Breast epithelium (tissue), 4 donors: ENCODE measurements at regions not wholly inside any gene's neighbourhood (a gene's known extent, or its start where the extent isn't known, plus 50 kb on each side); places are given as distances from the start of the nearest gene placed in this dataset.

Experiments
- DNase-seq, 2 donors: peaks; one replicate each; pipeline ENCODE4 v3.0.0-alpha.2; 2019; ENCODE audit warnings: low spot score in 2 of 2
- H3K27ac ChIP-seq, 2 donors: fragments of 200-600 bp; sonication (generic) in 1 of 2; one replicate each; pipeline ENCODE4 v1.5.1; 2016 to 2019; ENCODE audit warnings: mild to moderate bottlenecking in 1 of 2
- H3K27me3 ChIP-seq, 2 donors: fragments of 200-600 bp; sonication (generic) in 1 of 2; one replicate each; pipeline versions ENCODE4 v1.5.1 to v1.6.0; 2017 to 2019; ENCODE audit warnings: control low read depth in 1 of 2, mild to moderate bottlenecking in 1 of 2
- H3K36me3 ChIP-seq: fragments of 200-600 bp; one replicate; pipeline ENCODE4 v1.5.1; 2019
- H3K4me1 ChIP-seq, 2 donors: fragments of 200-600 bp; sonication (generic); one replicate each; pipeline ENCODE4 v1.5.1; 2016 to 2019; ENCODE audit warnings: control low read depth in 1 of 2
- H3K4me3 ChIP-seq, 3 donors: fragments of 200-600 bp; sonication (generic); 1 replicate in 2 of 3; 2 replicates in 1 of 3; pipeline ENCODE4 v1.5.1; 2016 to 2019; ENCODE audit warnings: mild to moderate bottlenecking in 3 of 3, moderate library complexity in 2 of 3
- H3K9me3 ChIP-seq, 2 donors: fragments of 200-600 bp; sonication (generic) in 1 of 2; one replicate each; pipeline ENCODE4 v1.5.1; 2016 to 2019; ENCODE audit warnings: control low read depth in 1 of 2
- POLR2A ChIP-seq: fragments of 450-650 bp; IDR thresholded peaks from one replicate; pipeline ENCODE4 v1.6.1; 2016; ENCODE audit warnings: antibody characterized with exemption, mild to moderate bottlenecking, moderate library complexity
- POLR2AphosphoS5 ChIP-seq, 3 donors: sonication (generic); formaldehyde crosslinking; IDR thresholded peaks; one replicate each; pipeline ENCODE4 v1.6.1; 2017; ENCODE audit warnings: antibody characterized with exemption in 3 of 3
- intact Hi-C: fragments of 100-400 bp; cut with DNase I; formaldehyde crosslinking; loops from one replicate; pipeline ENCODE4 v1.15.1; 2023; ENCODE audit warnings: low total_unique reads
- TF ChIP-seq, protein P1 (sequence below), 3 donors: fragments of 450-650 bp; IDR thresholded peaks; one replicate each; pipeline ENCODE4 v1.5.1; 2016 to 2017; ENCODE audit warnings: antibody characterized with exemption in 3 of 3, mild to moderate bottlenecking in 3 of 3, moderate library complexity in 3 of 3

DNA sequence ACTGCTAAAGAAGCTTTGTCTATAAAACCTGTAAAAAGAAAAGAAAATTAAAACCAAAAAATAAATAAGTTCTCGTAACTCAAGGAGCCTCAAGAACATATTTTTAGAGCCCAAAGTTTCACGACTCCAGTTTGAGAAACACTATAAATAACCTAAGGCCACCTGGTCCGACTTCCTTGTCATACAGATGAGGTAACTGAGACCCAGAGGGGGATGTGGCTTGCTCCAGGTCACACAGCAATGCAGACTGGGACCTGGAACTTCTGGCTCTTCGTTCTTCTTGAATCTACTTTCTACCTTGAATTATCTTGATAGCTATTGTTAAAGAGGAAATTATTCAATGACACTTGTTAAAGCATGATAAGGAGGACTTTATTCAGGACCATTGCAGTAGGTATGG is 514.8 kb downstream of the CDK5RAP2 start:
- no peaks in the 10 kb centered on the region for H3K27me3 ChIP-seq
- no peak overlapping the region for H3K27ac ChIP-seq
- no peaks in the 10 kb centered on the region for H3K9me3 ChIP-seq
- DNase-seq: no peak
- H3K4me1 ChIP-seq: no peaks in the 10 kb centered on the region
- TF ChIP-seq POLR2AphosphoS5 (IDR thresholded peaks at IDR 0.05): no peak
- TF ChIP-seq, protein P1, sequence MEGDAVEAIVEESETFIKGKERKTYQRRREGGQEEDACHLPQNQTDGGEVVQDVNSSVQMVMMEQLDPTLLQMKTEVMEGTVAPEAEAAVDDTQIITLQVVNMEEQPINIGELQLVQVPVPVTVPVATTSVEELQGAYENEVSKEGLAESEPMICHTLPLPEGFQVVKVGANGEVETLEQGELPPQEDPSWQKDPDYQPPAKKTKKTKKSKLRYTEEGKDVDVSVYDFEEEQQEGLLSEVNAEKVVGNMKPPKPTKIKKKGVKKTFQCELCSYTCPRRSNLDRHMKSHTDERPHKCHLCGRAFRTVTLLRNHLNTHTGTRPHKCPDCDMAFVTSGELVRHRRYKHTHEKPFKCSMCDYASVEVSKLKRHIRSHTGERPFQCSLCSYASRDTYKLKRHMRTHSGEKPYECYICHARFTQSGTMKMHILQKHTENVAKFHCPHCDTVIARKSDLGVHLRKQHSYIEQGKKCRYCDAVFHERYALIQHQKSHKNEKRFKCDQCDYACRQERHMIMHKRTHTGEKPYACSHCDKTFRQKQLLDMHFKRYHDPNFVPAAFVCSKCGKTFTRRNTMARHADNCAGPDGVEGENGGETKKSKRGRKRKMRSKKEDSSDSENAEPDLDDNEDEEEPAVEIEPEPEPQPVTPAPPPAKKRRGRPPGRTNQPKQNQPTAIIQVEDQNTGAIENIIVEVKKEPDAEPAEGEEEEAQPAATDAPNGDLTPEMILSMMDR (IDR thresholded peaks at IDR 0.05): no peak
- TF ChIP-seq POLR2A: no peak
- no peak overlapping the region for H3K4me3 ChIP-seq
- intact Hi-C loops: no loop called here
- H3K36me3 ChIP-seq: no peaks in the 10 kb centered on the region

DNA sequence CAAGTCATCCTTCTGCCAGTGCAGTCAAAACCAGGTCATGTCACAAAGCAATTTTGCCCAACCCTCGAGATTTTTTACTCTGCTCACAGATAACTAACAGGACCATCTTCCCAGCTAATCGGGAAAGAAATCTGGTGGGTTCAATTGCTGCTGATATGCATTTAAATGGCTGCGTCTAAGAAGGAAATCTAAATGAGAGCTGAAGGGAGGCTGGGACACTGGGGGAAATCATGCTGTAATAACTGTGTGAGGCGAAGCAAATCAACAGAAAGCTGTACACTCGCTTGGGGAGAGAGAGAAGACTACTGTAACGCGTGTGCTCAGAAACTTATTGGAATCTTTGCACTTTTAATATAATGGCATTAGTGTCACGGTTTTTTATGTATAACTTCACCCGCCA is 535.0 kb downstream of the CDK5RAP2 start:
- Histone ChIP-seq H3K4me3 (no peak overlapping the region), H3K27me3 (no peaks in the 10 kb centered on the region), H3K27ac (no peak overlapping the region), H3K4me1 (no peaks in the 10 kb centered on the region), H3K36me3 (no peaks in the 10 kb centered on the region), H3K9me3 (no peaks in the 10 kb centered on the region)
- no peak for DNase-seq
- intact Hi-C loops: no loop called here
- TF ChIP-seq, protein P1 (IDR thresholded peaks at IDR 0.05): no peak
- no peak for TF ChIP-seq POLR2A
- TF ChIP-seq POLR2AphosphoS5 (IDR thresholded peaks at IDR 0.05): no peak

DNA sequence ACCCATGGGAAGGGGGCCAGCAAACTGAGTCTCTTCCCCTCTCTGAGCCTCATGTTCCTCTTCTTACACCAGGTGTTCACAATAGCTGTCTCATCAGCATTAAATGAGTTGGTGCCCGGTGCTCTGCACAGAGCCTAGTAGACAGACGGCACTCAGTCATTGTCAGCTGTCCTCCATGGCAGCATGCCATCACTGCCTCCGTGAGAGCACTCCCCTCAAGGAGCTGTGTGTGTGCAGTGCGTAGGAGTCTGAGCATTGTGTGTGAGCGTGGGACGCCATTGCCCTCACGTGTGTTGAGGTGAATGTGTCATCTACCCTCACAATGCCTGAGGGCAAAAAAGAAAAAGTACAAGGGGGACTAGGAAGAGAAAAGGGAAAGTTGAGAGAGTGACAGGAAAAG is 536.5 kb downstream of the CDK5RAP2 start:
- intact Hi-C loops: no loop called here
- H3K27me3 ChIP-seq: no peaks in the 10 kb centered on the region
- H3K27ac ChIP-seq: no peak overlapping the region
- no peaks in the 10 kb centered on the region for H3K9me3 ChIP-seq
- H3K4me3 ChIP-seq: no peak overlapping the region
- no peaks in the 10 kb centered on the region for H3K36me3 ChIP-seq
- no peaks in the 10 kb centered on the region for H3K4me1 ChIP-seq
- TF ChIP-seq, protein P1 (IDR thresholded peaks at IDR 0.05): no peak
- DNase-seq: no peak

DNA sequence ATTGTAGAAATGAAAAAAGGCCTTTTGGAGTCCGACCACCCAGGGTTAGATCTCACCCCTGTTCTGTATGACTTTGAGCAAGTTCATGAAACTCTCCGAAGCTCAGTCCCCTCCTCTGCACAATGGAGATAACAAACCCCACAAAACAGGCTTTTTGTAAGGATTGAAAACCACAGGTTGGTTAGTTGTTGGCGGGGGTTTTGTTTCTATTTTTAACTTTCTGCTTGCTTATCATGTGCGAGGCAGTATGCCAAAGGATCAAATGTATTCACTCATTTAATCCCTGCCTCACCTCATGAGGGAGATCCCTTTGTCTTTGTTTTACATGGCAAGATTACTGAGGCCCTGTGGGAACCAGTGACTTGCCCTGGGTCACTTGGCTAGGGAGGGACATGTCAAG is 539.1 kb downstream of the CDK5RAP2 start:
- no peaks in the 10 kb centered on the region for H3K36me3 ChIP-seq
- DNase-seq: no peak
- H3K4me3 ChIP-seq: no peak overlapping the region
- no peaks in the 10 kb centered on the region for H3K4me1 ChIP-seq
- intact Hi-C loops: no loop called here
- TF ChIP-seq POLR2AphosphoS5 (IDR thresholded peaks at IDR 0.05): no peak
- TF ChIP-seq POLR2A: no peak
- H3K27ac ChIP-seq: no peak overlapping the region
- no peaks in the 10 kb centered on the region for H3K27me3 ChIP-seq
- H3K9me3 ChIP-seq: no peaks in the 10 kb centered on the region

DNA sequence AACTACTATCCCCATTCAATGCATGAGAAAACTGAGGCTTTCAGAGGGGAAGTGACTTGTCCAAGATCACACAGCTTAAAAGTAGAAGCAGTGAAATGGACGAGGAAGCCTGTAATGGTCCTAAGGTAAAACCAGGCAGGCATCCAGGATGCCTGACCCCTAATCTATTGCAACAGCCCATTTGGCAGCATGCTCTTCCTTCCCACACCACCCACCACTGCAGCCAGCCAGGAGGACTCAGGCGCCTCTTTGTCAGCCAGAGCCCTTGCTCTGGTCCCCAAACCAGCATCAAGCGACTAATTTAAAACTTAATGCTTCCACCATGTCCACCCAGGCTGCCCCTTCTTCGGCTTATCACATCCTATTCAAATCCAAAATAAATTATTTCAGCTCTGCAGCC is 541.6 kb downstream of the CDK5RAP2 start:
- TF ChIP-seq POLR2AphosphoS5 (IDR thresholded peaks at IDR 0.05) (no peak), POLR2A (no peak)
- TF ChIP-seq, protein P1 (IDR thresholded peaks at IDR 0.05): no peak
- Histone ChIP-seq H3K36me3 (no peaks in the 10 kb centered on the region), H3K9me3 (no peaks in the 10 kb centered on the region), H3K27ac (no peak overlapping the region), H3K27me3 (no peaks in the 10 kb centered on the region), H3K4me1 (no peaks in the 10 kb centered on the region), H3K4me3 (no peak overlapping the region)
- DNase-seq: no peak
- intact Hi-C loops: loop anchor here (2.0 kb wide), 1 partner anchor 44 kb away; no protein-coding TSS in a partner anchor

DNA sequence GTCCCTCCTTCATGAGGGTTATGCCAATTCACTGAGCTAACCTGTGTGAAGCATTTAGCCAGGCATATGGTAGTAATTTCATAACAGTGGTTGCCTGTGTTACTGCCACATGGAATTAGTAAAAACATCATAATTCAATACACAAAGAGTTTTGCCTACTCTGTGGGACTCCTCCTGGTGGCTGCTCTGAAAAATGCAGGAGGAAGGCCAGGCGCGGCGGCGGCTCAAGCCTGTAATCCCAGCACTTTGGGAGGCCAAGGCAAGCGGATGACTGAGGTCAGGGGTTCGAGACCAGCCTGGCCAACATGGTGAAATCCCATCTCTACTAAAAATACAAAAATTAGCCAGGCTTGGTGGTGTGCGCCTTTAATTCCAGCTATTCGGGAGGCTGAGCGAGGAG is 547.3 kb downstream of the CDK5RAP2 start:
- H3K4me1 ChIP-seq: no peaks in the 10 kb centered on the region
- DNase-seq: no peak
- intact Hi-C loops: no loop called here
- H3K27me3 ChIP-seq: no peaks in the 10 kb centered on the region
- H3K27ac ChIP-seq: no peak overlapping the region
- H3K4me3 ChIP-seq: no peak overlapping the region
- TF ChIP-seq, protein P1 (IDR thresholded peaks at IDR 0.05): no peak
- TF ChIP-seq POLR2A (no peak), POLR2AphosphoS5 (IDR thresholded peaks at IDR 0.05) (no peak)
- no peaks in the 10 kb centered on the region for H3K36me3 ChIP-seq
- no peaks in the 10 kb centered on the region for H3K9me3 ChIP-seq
